ENCODE measurements at regions not wholly inside any gene's neighbourhood (a gene's known extent, or its start where the extent isn't known, plus 50 kb on each side); places are given as distances from the start of the nearest gene placed in this dataset.

GRCh38 chr10:130606001-130606405, 469.8 kb downstream of the GLRX3 start:
- no peak overlapping the region for H3T11ph ChIP-seq (ENCODE audit: low read length)
- Mint-ChIP-seq H3K36me3 (ENCODE audit: insufficient read depth in 1 of 3, low read depth in 3 of 3) (peaks cover 0 to 4% (median 0%) of the 10 kb centered on the region in 3 experiments; a peak in 1 of 7 replicates), H3K4me1 (no peaks in the 10 kb centered on the region), H3K27me3 (ENCODE audit: low read depth) (peaks cover 8% of the 10 kb centered on the region), H3K4me3 (no peak overlapping the region), H3K9me3 (peaks cover 0 to 4% of the 10 kb centered on the region in 2 experiments; a peak in 4 of 5 replicates), H3K27ac (no peak overlapping the region)
- H3K4me1 ChIP-seq (ENCODE audit: insufficient read depth, low read length), result no peaks in the 10 kb centered on the region
- no peaks in the 10 kb centered on the region for H3K23me2 ChIP-seq (ENCODE audit: insufficient read length, low read depth, low read length, poor library complexity, severe bottlenecking)
- no peak overlapping the region for H2BK5ac ChIP-seq (ENCODE audit: insufficient read length, low read length)
- no peaks in the 10 kb centered on the region for H3K79me1 ChIP-seq (ENCODE audit: insufficient read depth, low read depth, low read length, poor library complexity, severe bottlenecking)
- no peak overlapping the region for H3K18ac ChIP-seq (ENCODE audit: insufficient read length, low read depth, low read length)
- no peak overlapping the region for H3K23ac ChIP-seq (ENCODE audit: insufficient read length, low read depth, low read length)
- no peak overlapping the region for H4K8ac ChIP-seq (replicated peaks; ENCODE audit: insufficient read length, low read depth, low read length)
- WGBS (ENCODE audit: extremely low coverage, insufficient read length, low lambda C conversion rate), result no CpG with 5 or more reads among the region's 9 CpGs
- no peak overlapping the region for H3K56ac ChIP-seq (ENCODE audit: insufficient read length, low read depth, low read length)
- no peak overlapping the region for H3K27ac ChIP-seq (ENCODE audit: insufficient read length, low read depth, low read length)
- H4K5ac ChIP-seq (ENCODE audit: insufficient read length, low read depth, low read length), result no peak overlapping the region
- no peak overlapping the region for H2AFZ ChIP-seq (ENCODE audit: low read length)
- H4K91ac ChIP-seq (ENCODE audit: insufficient read length, low read depth, low read length), result no peak overlapping the region
- H3K9ac ChIP-seq (ENCODE audit: extremely low read depth, insufficient read length, low read length), result no peak overlapping the region
- no peak overlapping the region for H3K14ac ChIP-seq (ENCODE audit: insufficient read depth, low read length)
- H2AK5ac ChIP-seq (ENCODE audit: insufficient read length, low read length), result no peak overlapping the region
- no peaks in the 10 kb centered on the region for H3K9me3 ChIP-seq (ENCODE audit: control insufficient read depth, low read depth, low read length)
- H2BK15ac ChIP-seq (ENCODE audit: low read depth, low read length), result no peak overlapping the region
- H3K27me3 ChIP-seq (ENCODE audit: insufficient read depth, low read length), result no peaks in the 10 kb centered on the region
- no peak overlapping the region for H3K4ac ChIP-seq (ENCODE audit: low read depth, low read length)
- H2BK20ac ChIP-seq (ENCODE audit: low read depth, low read length, poor library complexity, severe bottlenecking), result no peak overlapping the region
- DNase-seq, result no peak
- TF ChIP-seq CTCF (conservative IDR thresholded peaks at IDR 0.05), result no peak
- no peak overlapping the region for H2BK120ac ChIP-seq (ENCODE audit: low read depth, low read length, poor library complexity, severe bottlenecking)
- H3K4me2 ChIP-seq (ENCODE audit: insufficient read depth, insufficient read length, low read length), result no peak overlapping the region
- H4K20me1 ChIP-seq (ENCODE audit: control insufficient read depth, insufficient read depth, insufficient read length), result no peaks in the 10 kb centered on the region
- H2BK12ac ChIP-seq (ENCODE audit: insufficient read length, low read depth, low read length), result no peak overlapping the region
- no peaks in the 10 kb centered on the region for H3K79me2 ChIP-seq (ENCODE audit: insufficient read depth, low read length)

All from H9 (cell line).